Stomach (tissue), 4 donors: ENCODE measurements at regions not wholly inside any gene's neighbourhood (a gene's known extent, or its start where the extent isn't known, plus 50 kb on each side); places are given as distances from the start of the nearest gene placed in this dataset.

Experiments
- EP300 ChIP-seq: sonication (generic); formaldehyde crosslinking; IDR thresholded peaks from one replicate; pipeline ENCODE4 v1.6.1; 2017; ENCODE audit warnings: antibody characterized with exemption
- POLR2A ChIP-seq, 4 donors: fragments of 450-650 bp; IDR thresholded peaks; one replicate each; pipeline ENCODE4 v1.6.1; 2016; ENCODE audit warnings: antibody characterized with exemption in 4 of 4, control low read depth in 2 of 4, mild to moderate bottlenecking in 1 of 4, moderate library complexity in 1 of 4
- POLR2AphosphoS5 ChIP-seq, 3 donors: sonication (generic); formaldehyde crosslinking; IDR thresholded peaks; one replicate each; pipeline ENCODE4 v1.6.1; 2016; ENCODE audit warnings: antibody characterized with exemption in 3 of 3
- TF ChIP-seq, protein P1 (sequence below), 7 experiments: fragments of 450-650 bp in 4 of 7; fragments of 200-600 bp in 3 of 7; sonication (generic) in 3 of 7; IDR thresholded peaks; one replicate each; pipeline ENCODE4 v1.5.1; 2016 to 2019; ENCODE audit warnings: antibody characterized with exemption in 7 of 7, control low read depth in 2 of 7, mild to moderate bottlenecking in 1 of 7

DNA sequence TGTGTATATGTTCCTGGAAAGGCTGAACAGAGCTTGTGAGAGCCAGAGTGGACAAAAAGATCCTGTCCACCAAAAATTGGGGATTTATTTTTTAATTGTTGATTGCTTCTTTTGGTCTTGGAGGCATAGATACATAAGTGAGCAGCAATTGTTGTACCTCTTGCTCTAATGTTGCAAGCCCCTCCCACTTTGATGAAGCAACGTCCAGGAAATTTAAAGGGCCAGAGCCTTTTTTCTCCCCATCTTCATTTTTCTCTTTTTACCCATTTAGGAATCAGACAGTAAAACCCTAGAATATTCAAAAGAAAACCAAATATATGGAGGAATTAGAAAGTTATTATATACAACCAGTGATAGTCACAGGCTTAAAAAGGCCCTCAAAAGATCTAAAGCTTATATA lies 871.8 kb upstream of the NRXN1 start:
- TF ChIP-seq, protein P1, sequence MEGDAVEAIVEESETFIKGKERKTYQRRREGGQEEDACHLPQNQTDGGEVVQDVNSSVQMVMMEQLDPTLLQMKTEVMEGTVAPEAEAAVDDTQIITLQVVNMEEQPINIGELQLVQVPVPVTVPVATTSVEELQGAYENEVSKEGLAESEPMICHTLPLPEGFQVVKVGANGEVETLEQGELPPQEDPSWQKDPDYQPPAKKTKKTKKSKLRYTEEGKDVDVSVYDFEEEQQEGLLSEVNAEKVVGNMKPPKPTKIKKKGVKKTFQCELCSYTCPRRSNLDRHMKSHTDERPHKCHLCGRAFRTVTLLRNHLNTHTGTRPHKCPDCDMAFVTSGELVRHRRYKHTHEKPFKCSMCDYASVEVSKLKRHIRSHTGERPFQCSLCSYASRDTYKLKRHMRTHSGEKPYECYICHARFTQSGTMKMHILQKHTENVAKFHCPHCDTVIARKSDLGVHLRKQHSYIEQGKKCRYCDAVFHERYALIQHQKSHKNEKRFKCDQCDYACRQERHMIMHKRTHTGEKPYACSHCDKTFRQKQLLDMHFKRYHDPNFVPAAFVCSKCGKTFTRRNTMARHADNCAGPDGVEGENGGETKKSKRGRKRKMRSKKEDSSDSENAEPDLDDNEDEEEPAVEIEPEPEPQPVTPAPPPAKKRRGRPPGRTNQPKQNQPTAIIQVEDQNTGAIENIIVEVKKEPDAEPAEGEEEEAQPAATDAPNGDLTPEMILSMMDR (IDR thresholded peaks at IDR 0.05): no peak
- TF ChIP-seq POLR2AphosphoS5 (IDR thresholded peaks at IDR 0.05): no peak
- TF ChIP-seq POLR2A (IDR thresholded peaks at IDR 0.05): no peak
- no peak for TF ChIP-seq EP300
